ENCODE measurements at regions not wholly inside any gene's neighbourhood (a gene's known extent, or its start where the extent isn't known, plus 50 kb on each side); places are given as distances from the start of the nearest gene placed in this dataset.

DNA sequence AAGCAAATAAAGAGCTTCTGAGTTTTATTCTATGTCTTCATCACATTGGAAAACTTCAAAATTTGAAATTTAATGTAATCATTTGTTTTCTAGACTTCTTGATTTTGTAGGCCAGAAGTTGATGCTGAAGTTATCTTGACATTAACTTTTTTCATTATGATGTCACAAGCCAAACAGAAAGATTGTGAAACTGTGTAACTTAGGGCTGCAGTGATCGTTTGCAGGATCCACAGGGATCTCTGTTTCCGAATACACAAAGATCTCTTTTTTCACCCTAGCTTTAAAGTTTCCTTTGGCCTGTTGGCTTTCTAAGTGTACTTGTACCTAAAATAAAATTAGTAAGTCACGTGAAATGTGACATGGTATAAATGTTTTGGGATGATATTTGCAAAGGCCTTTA, 594.9 kb upstream of the CDH2 start:
- Mint-ChIP-seq H3K27me3 (no peaks in the 10 kb centered on the region), H3K4me1 (no peaks in the 10 kb centered on the region), H3K9me3 (no peaks in the 10 kb centered on the region), H3K4me3 (no peak overlapping the region), H3K27ac (no peak overlapping the region), H3K36me3 (ENCODE audit: low read depth) (no peaks in the 10 kb centered on the region)
- TF ChIP-seq, protein P1, sequence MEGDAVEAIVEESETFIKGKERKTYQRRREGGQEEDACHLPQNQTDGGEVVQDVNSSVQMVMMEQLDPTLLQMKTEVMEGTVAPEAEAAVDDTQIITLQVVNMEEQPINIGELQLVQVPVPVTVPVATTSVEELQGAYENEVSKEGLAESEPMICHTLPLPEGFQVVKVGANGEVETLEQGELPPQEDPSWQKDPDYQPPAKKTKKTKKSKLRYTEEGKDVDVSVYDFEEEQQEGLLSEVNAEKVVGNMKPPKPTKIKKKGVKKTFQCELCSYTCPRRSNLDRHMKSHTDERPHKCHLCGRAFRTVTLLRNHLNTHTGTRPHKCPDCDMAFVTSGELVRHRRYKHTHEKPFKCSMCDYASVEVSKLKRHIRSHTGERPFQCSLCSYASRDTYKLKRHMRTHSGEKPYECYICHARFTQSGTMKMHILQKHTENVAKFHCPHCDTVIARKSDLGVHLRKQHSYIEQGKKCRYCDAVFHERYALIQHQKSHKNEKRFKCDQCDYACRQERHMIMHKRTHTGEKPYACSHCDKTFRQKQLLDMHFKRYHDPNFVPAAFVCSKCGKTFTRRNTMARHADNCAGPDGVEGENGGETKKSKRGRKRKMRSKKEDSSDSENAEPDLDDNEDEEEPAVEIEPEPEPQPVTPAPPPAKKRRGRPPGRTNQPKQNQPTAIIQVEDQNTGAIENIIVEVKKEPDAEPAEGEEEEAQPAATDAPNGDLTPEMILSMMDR (IDR thresholded peaks at IDR 0.05), result no peak
- CTCF ChIA-PET, result no interaction called here
- POLR2A ChIA-PET, result no interaction called here
- ATAC-seq (ENCODE audit: low read depth) (no peak), DNase-seq (no peak)
- intact Hi-C loops (cut with micrococcal nuclease), result no loop called here

DNA sequence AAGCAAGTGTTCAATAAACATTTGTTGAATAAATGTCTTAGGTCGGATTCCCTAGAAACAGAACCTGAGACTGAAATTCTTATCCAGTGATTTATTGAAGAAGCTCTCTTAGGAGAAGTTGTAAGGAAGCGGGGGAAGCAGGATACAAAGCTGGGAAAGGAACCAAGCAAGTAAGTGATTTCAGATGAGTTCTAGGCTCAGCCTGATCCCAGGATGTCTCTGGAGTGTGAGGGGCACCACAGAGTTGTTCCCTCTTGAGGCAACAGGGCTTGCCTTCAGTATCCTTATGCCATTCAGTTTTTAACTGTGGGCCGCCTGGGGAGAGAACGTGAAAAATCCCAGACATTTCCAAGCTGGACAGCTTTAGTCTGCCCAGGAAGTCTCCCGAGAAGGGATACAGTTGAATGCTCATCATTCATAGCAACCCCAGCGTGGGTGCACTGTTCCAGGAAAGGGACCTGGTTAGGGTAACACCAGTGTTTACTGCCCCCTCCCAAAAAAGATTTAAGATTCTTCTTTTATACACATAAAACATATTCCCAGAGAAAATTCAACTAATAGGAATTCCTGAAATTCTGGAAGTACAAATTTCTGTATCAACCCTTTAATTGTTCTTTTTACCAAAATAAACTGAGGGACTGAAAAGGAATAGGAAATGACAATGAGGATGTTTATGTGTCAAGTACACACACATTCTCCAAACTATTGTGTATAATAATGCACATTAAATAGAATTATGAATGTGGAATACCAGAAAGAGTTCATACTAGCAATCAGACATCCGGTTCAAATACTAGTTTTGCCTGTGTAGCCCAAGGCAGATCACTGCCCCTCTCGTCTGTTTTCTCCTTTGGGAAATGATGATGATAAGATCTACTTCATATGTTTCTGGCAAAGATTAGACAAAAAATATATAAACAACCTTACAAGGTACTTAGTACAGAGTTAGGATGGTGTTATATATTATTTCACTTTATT, 592.1 kb upstream of the CDH2 start:
- no peak overlapping the region for H3K4me3 Mint-ChIP-seq
- H3K27ac Mint-ChIP-seq, result no peak overlapping the region
- intact Hi-C loops (cut with micrococcal nuclease), result loop anchor here (10.0 kb wide), 1 partner anchor 54 kb away; no protein-coding TSS in a partner anchor
- H3K27me3 Mint-ChIP-seq, result no peaks in the 10 kb centered on the region
- ChIA-PET CTCF (no interaction called here), POLR2A (no interaction called here)
- ATAC-seq (ENCODE audit: low read depth) (no peak), DNase-seq (no peak)
- H3K4me1 Mint-ChIP-seq, result no peaks in the 10 kb centered on the region
- H3K9me3 Mint-ChIP-seq, result no peaks in the 10 kb centered on the region
- H3K36me3 Mint-ChIP-seq (ENCODE audit: low read depth), result no peaks in the 10 kb centered on the region
- TF ChIP-seq, protein P1 (IDR thresholded peaks at IDR 0.05), result no peak

GRCh38 chr18:28767727-28768211, 590.8 kb upstream of the CDH2 start:
- Mint-ChIP-seq H3K36me3 (ENCODE audit: low read depth) (no peaks in the 10 kb centered on the region), H3K9me3 (no peaks in the 10 kb centered on the region), H3K4me1 (no peaks in the 10 kb centered on the region), H3K4me3 (no peak overlapping the region), H3K27me3 (no peaks in the 10 kb centered on the region), H3K27ac (no peak overlapping the region)
- intact Hi-C loops (cut with micrococcal nuclease), result loop anchor here (10.0 kb wide), 1 partner anchor 53 kb away; no protein-coding TSS in a partner anchor
- ATAC-seq (ENCODE audit: low read depth), result no peak
- DNase-seq, result no peak
- ChIA-PET CTCF (no interaction called here), POLR2A (interaction anchor here (0.6 kb wide), 1 partner anchor 10 kb away, joined by 3 read pairs; no protein-coding TSS in a partner anchor)
- TF ChIP-seq, protein P1 (IDR thresholded peaks at IDR 0.05), result no peak

DNA sequence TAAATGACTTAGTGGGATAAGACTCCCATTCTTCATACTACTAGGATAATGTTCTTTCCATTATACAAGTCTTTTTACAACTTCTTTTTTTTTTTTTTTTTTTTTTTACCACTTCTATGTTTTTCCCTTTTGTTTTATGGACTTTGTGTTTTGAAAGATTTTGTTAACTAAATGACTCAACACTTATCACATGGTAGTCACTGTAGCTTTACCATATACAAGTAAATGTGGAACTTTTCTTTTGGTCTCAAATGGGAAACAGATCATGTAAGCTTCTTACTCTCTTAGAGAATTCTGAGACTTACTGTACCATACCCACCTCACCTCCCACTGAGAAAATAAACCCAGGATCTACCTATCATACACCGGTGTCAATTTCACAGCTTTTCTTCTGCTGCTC, 590.3 kb upstream of the CDH2 start:
- Mint-ChIP-seq H3K27ac (no peak overlapping the region), H3K27me3 (no peaks in the 10 kb centered on the region), H3K4me1 (no peaks in the 10 kb centered on the region), H3K9me3 (no peaks in the 10 kb centered on the region), H3K36me3 (ENCODE audit: low read depth) (no peaks in the 10 kb centered on the region), H3K4me3 (no peak overlapping the region)
- TF ChIP-seq, protein P1 (IDR thresholded peaks at IDR 0.05), result no peak
- ChIA-PET CTCF (no interaction called here), POLR2A (interaction anchor here (0.6 kb wide), 1 partner anchor 11 kb away, joined by 3 read pairs; no protein-coding TSS in a partner anchor)
- ATAC-seq (ENCODE audit: low read depth), result no peak
- intact Hi-C loops (cut with micrococcal nuclease), result loop anchor here (10.0 kb wide), 1 partner anchor 52 kb away; no protein-coding TSS in a partner anchor
- no peak for DNase-seq

DNA sequence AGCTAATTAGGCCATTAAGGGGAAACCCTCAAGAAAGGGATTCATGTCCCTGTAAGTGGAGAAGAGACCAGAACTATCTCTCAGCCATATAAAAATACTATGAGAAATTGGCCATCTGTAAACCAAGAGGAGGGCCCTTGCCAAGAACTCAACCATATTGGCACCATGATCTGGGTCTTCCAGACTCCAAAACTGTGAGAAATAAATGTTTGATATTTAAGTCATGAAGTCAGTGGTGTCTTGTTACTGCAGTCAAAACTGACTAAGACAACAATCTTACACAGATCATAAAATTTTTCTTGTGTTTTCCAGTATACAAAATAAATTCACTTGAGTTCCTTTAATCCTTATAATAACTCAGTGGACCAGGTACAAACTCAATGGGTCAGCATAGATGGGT, 589.8 kb upstream of the CDH2 start:
- H3K4me1 Mint-ChIP-seq, result no peaks in the 10 kb centered on the region
- H3K27ac Mint-ChIP-seq, result no peak overlapping the region
- ChIA-PET CTCF (no interaction called here), POLR2A (no interaction called here)
- no peaks in the 10 kb centered on the region for H3K36me3 Mint-ChIP-seq (ENCODE audit: low read depth)
- H3K27me3 Mint-ChIP-seq, result no peaks in the 10 kb centered on the region
- no peak overlapping the region for H3K4me3 Mint-ChIP-seq
- DNase-seq (no peak), ATAC-seq (ENCODE audit: low read depth) (no peak)
- TF ChIP-seq, protein P1 (IDR thresholded peaks at IDR 0.05), result no peak
- intact Hi-C loops (cut with micrococcal nuclease), result loop anchor here (10.0 kb wide), 1 partner anchor 52 kb away; no protein-coding TSS in a partner anchor
- no peaks in the 10 kb centered on the region for H3K9me3 Mint-ChIP-seq
